K562 (cell line): ENCODE measurements at regions not wholly inside any gene's neighbourhood (a gene's known extent, or its start where the extent isn't known, plus 50 kb on each side); places are given as distances from the start of the nearest gene placed in this dataset.
"Not testable (repeated sequence)": the region's sequence is repeated elsewhere in the genome, so short reads cannot be mapped to it uniquely, and the experiment has no call there.

Experiments used
- CEBPZ ChIP-seq: fragments of 150-350 bp; IDR thresholded peaks from 2 replicates; pipeline ENCODE4 v1.6.1; 2014; ENCODE audit warnings: low read depth, mild to moderate bottlenecking, low read length, borderline replicate concordance
- GABPB1 ChIP-seq: sonication (generic); formaldehyde crosslinking; IDR thresholded peaks from 2 replicates; pipeline ENCODE4 v1.8.0; 2022; ENCODE audit warnings: mild to moderate bottlenecking, missing genetic modification reagents
- NFIC ChIP-seq: fragments of 450-650 bp; IDR thresholded peaks from 2 replicates; pipeline ENCODE4 v1.6.1; 2017; ENCODE audit warnings: mild to moderate bottlenecking, inconsistent platforms
- POLR2A ChIP-seq: fragments of 450-650 bp; conservative IDR thresholded peaks from 2 replicates; pipeline ENCODE4 v1.6.1; 2016
- SOX6 ChIP-seq: fragments of 450-650 bp; IDR thresholded peaks from 2 replicates; pipeline ENCODE4 v1.6.1; 2014; ENCODE audit warnings: mild to moderate bottlenecking
- ZKSCAN1 ChIP-seq: fragments of 150-350 bp; IDR thresholded peaks from 2 replicates; pipeline ENCODE4 v1.6.1; 2016; ENCODE audit warnings: low read depth, low read length
- ZNF695 ChIP-seq: fragments of 450-650 bp; formaldehyde crosslinking; IDR thresholded peaks from 2 replicates; pipeline ENCODE4 v1.4.0; 2020; ENCODE audit warnings: mild to moderate bottlenecking, moderate library complexity

GRCh38 chr15:20239186-20239585 lies 302.4 kb downstream of the GOLGA6L6 start:
- TF ChIP-seq SOX6; ZKSCAN1; ZNF695 (CRISPR knock-in tag); GABPB1 (CRISPR knock-in tag); NFIC; POLR2A; CEBPZ: not testable (repeated sequence)
